Fibroblast of pulmonary artery (primary cell): ENCODE measurements at regions not wholly inside any gene's neighbourhood (a gene's known extent, or its start where the extent isn't known, plus 50 kb on each side); places are given as distances from the start of the nearest gene placed in this dataset.
"Not testable (repeated sequence)": the region's sequence is repeated elsewhere in the genome, so short reads cannot be mapped to it uniquely, and the experiment has no call there.

Experiments
- DNase-seq: peaks from one replicate; pipeline ENCODE4 v3.0.0-alpha.2; 2010; ENCODE audit warnings: low read depth
- H3K4me3 ChIP-seq: replicated peaks from 2 replicates; pipeline ENCODE4 v1.5.1; 2011; ENCODE audit warnings: low read depth, mild to moderate bottlenecking, control low read depth, low read length, moderate library complexity
- TF ChIP-seq, protein P1 (sequence below): IDR thresholded peaks from 2 replicates; pipeline ENCODE4 v1.5.1; 2011; ENCODE audit warnings: mild to moderate bottlenecking, control low read depth, low read length, inconsistent platforms; ENCODE audit errors: missing control alignments

DNA sequence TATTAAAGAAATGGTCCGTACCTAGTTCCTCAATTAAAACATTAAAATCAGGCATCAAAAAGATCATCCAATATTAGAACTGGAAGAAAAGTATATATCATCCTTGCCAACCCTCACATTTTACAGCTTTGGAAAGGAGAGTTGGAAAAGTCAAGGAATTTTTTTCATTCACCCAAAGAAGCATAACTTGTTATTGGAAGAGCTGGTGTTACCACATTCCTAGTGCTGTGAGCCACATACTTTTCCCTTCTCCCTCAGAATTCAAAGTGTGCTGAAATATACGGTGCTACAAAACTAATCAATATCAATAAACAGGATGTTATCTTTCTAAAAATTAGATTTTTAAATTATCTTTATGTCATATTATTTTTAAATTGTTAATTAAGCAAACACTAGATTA lies 202.1 kb upstream of the FAT3 start:
- no peak overlapping the region for H3K4me3 ChIP-seq
- DNase-seq, result no peak
- TF ChIP-seq, protein P1, sequence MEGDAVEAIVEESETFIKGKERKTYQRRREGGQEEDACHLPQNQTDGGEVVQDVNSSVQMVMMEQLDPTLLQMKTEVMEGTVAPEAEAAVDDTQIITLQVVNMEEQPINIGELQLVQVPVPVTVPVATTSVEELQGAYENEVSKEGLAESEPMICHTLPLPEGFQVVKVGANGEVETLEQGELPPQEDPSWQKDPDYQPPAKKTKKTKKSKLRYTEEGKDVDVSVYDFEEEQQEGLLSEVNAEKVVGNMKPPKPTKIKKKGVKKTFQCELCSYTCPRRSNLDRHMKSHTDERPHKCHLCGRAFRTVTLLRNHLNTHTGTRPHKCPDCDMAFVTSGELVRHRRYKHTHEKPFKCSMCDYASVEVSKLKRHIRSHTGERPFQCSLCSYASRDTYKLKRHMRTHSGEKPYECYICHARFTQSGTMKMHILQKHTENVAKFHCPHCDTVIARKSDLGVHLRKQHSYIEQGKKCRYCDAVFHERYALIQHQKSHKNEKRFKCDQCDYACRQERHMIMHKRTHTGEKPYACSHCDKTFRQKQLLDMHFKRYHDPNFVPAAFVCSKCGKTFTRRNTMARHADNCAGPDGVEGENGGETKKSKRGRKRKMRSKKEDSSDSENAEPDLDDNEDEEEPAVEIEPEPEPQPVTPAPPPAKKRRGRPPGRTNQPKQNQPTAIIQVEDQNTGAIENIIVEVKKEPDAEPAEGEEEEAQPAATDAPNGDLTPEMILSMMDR, result no peak

DNA sequence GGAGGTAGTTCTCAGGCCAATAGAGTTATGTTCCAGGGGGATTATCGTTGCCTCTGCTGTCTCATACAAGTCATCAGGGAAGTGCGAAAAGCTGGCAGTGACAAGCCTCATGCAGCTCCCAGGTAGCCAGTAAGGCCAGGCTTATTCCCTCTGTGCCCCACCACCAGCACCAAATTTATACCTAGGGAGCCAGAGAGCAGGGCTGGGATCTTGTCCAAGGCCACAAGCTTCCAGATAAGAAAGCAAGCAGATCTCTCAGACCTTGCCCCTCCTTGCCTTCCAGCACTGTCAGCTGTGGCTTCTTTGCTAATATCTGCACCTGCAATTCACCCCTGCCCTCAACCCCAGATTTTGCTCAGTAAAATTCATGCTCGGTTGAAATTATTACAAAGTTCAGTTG lies 206.3 kb upstream of the FAT3 start:
- TF ChIP-seq, protein P1, result no peak
- no peak overlapping the region for H3K4me3 ChIP-seq
- DNase-seq, result no peak

DNA sequence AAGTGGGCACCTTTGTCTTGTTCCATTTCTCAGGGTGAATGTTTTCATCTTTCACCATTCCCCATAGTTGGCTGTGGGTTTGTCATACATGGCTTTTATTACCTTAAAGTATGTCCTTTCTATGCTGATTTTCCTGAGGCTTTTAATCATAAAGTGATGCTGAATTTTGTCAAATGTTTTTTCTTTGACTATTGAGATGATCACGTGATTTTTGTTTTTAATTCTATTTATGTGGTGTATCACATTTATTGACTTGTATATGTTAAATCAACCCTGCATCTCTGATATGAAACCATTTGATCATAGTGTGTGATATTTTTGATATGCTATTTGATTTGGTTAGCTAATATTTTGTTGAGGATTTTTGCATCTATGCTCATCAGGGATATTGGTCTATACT lies 216.4 kb upstream of the FAT3 start:
- no peak overlapping the region for H3K4me3 ChIP-seq
- TF ChIP-seq, protein P1, result no peak
- DNase-seq, result no peak

DNA sequence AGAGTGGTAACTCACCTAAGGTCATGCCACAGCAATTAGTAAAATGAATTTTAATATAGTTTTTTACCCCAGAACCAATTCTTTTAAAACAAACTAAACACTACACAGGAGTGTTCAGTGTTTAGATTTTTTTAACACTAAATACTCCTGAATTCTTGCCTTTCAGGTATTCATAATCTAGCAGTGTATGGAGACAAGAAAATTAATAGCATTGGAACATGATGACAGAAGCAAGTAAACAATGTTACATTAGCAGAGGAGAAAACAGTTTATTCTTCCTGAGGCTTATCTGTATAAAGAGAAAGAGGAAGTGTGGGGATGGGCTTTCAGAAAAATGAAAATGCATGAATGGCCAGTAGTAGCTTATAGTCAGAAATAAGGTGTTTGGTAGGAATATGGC lies 222.1 kb upstream of the FAT3 start:
- no peak overlapping the region for H3K4me3 ChIP-seq
- TF ChIP-seq, protein P1, result no peak
- DNase-seq, result no peak

DNA sequence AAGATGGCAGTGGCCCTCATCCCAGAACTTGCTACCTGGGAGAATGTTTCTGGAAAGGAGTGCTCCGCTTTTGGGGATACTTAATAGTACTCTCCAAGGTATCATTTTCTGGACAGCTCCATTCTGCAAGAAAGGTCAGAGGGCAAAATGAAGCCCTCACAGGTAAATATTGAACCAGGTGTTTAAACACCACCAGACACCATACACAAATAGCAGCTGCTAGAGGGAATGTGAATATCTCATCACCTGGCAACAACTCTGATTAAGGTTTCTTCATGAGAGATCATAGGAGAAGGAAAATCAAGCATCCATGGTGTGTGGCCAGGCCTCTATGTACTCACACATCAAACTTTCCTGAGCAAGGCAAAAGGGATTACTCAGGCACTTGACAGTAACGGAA lies 226.1 kb upstream of the FAT3 start:
- DNase-seq, result no peak

DNA sequence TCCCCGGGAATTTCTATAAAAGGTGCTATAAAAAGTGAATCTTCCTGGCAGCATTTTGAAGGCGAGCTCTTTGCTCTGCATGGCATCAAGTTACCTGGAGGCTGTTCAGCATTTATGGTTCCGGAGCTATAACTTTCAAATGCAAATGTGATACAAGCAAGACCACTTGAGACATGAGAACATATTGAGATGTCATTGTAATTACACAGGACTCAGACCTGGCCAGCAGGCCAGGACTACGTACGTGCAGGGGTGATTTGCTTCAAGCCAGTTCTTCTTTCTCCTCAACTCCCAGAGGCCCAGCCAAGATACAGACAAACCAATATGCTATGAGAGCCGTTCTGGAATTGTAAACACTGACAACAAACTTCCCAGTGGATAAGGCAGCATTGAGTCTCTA lies 227.4 kb upstream of the FAT3 start:
- TF ChIP-seq, protein P1, result no peak
- H3K4me3 ChIP-seq, result no peak overlapping the region
- no peak for DNase-seq

More for the DNA sequence above, 226.1 kb upstream of the FAT3 start:
- H3K4me3 ChIP-seq, result no peak overlapping the region
- TF ChIP-seq, protein P1, result no peak

DNA sequence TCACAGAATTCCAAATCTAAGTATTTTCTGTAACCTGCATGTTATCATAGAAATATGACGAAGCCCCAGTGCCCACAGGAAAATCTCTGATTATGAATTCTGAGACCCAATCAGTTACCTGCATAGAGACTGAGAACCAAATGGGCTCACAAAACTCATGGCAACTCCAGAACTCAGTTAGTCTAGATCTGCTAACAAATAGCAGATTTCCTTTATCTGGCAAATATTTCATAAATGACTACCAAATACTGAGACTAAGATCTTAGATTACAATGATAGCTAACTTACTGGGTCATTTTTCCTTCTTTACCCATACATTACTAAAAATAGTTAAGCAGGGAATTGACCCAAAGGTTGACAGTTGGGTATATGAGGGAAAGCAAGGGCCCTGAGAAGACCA lies 228.1 kb upstream of the FAT3 start:
- no peak overlapping the region for H3K4me3 ChIP-seq
- TF ChIP-seq, protein P1, result no peak
- no peak for DNase-seq

DNA sequence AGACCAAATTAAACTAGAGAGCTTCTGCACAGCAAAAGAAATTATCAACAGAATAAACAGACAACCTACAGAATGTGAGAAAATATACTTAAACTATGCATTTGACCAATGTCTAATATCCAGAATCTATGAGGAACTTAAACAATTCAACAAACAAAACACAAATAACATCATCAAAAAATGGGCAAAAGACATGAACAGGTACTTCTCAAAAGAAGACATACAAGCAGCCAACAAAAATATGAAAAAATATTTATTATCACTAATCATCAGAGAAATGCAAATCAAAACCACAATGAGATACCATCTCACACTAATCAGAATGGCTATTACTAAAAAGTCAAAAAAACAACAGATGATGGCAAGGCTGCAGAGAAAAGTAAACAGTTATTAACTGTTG lies 236.2 kb upstream of the FAT3 start:
- DNase-seq, H3K4me3 ChIP-seq: not testable (repeated sequence)
